GDM1 (cell line): ENCODE measurements at regions not wholly inside any gene's neighbourhood (a gene's known extent, or its start where the extent isn't known, plus 50 kb on each side); places are given as distances from the start of the nearest gene placed in this dataset.
A peak's percentile ranks its signal among the peaks of the same experiment; 100 is the strongest.
"Not testable (repeated sequence)": the region's sequence is repeated elsewhere in the genome, so short reads cannot be mapped to it uniquely, and the experiment has no call there.

Experiments used
- DNase-seq: peaks from one replicate; lab custom pipeline; 2025; lab: John Stamatoyannopoulos, UW

- DNase-seq: no peak
Observed at GRCh38 chr4:56142088-56142487, 193.3 kb downstream of the CEP135 start.

- no peak for DNase-seq
Observed at GRCh38 chr4:56139241-56139827, 190.6 kb downstream of the CEP135 start.

- DNase-seq: not testable (repeated sequence)
Observed at GRCh38 chr4:56134834-56135233, 186.1 kb downstream of the CEP135 start.

- no peak for DNase-seq
Observed at GRCh38 chr4:56134266-56134665, 185.5 kb downstream of the CEP135 start.

- DNase-seq: no peak
Observed at GRCh38 chr4:56132835-56133234, 184.1 kb downstream of the CEP135 start.

GRCh38 chr4:56132188-56132587 lies 183.4 kb downstream of the CEP135 start:
- not testable (repeated sequence) for DNase-seq

- DNase-seq: no peak
Observed at GRCh38 chr4:56130606-56131155, 181.9 kb downstream of the CEP135 start.

GRCh38 chr4:56129431-56129861 lies 180.7 kb downstream of the CEP135 start:
- DNase-seq: peak; percentile 7

GRCh38 chr4:56128213-56128612 lies 179.5 kb downstream of the CEP135 start:
- no peak for DNase-seq

- no peak for DNase-seq
Observed at GRCh38 chr4:56127716-56128115, 179.0 kb downstream of the CEP135 start.

GRCh38 chr4:56123547-56123946 lies 174.8 kb downstream of the CEP135 start:
- no peak for DNase-seq

GRCh38 chr4:56123051-56123450 lies 174.3 kb downstream of the CEP135 start:
- no peak for DNase-seq

- no peak for DNase-seq
Observed at GRCh38 chr4:56118845-56119244, 170.1 kb downstream of the CEP135 start.

- no peak for DNase-seq
Observed at GRCh38 chr4:56118055-56118454, 169.3 kb downstream of the CEP135 start.

- DNase-seq: no peak
Observed at GRCh38 chr4:56115898-56116297, 167.2 kb downstream of the CEP135 start.

- no peak for DNase-seq
Observed at GRCh38 chr4:56112377-56112776, 163.6 kb downstream of the CEP135 start.

- no peak for DNase-seq
Observed at GRCh38 chr4:56106180-56107147, 157.7 kb downstream of the CEP135 start.

- no peak for DNase-seq
Observed at GRCh38 chr4:56104188-56104587, 155.4 kb downstream of the CEP135 start.

- no peak for DNase-seq
Observed at GRCh38 chr4:56102601-56103000, 153.9 kb downstream of the CEP135 start.

- DNase-seq: no peak
Observed at GRCh38 chr4:56099378-56099786, 150.6 kb downstream of the CEP135 start.

- DNase-seq: no peak
Observed at GRCh38 chr4:56093576-56093975, 144.8 kb downstream of the CEP135 start.

GRCh38 chr4:56092540-56092939 lies 143.8 kb downstream of the CEP135 start:
- no peak for DNase-seq

- DNase-seq: no peak
Observed at GRCh38 chr4:56086561-56086960, 137.8 kb downstream of the CEP135 start.
